H1 (cell line): ENCODE measurements at regions not wholly inside any gene's neighbourhood (a gene's known extent, or its start where the extent isn't known, plus 50 kb on each side); places are given as distances from the start of the nearest gene placed in this dataset.

ENCODE experiments used
- CTCF ChIA-PET: fragments of 300-600 bp; sonication (Branson Sonifier 250); formaldehyde crosslinking; loops from one replicate; lab custom pipeline; 2021; ENCODE audit not compliant: partially characterized antibody; lab: Charles Lee
- POLR2A ChIA-PET: fragments of 300-600 bp; sonication (Branson Sonifier 250); formaldehyde crosslinking; loops from one replicate; lab custom pipeline; 2021; ENCODE audit warnings: inconsistent platforms; ENCODE audit not compliant: partially characterized antibody; lab: Charles Lee
- DNase-seq, 2 experiments: peaks; one replicate each; pipeline versions ENCODE4 v3.0.0 to v3.0.0-alpha.2; 2010 to 2022; ENCODE audit warnings: low spot score in 2 of 2, low read depth in 1 of 2, mixed read lengths in 1 of 2
- FAIRE-seq: peaks from 2 replicates; lab custom pipeline; 2011; peaks lifted over from hg19 to GRCh38; lab: Jason Lieb, UNC
- H2AFZ ChIP-seq: 2 replicates; pipeline ENCODE4 v1.8.1; 2012; ENCODE audit warnings: low read length, inconsistent platforms
- H2AK5ac ChIP-seq: 2 replicates; pipeline ENCODE4 v1.6.1; 2013; ENCODE audit warnings: low read depth, low read length
- H2BK120ac ChIP-seq: replicated peaks from 2 replicates; pipeline ENCODE3; 2013; ENCODE audit warnings: low read depth, low read length, inconsistent platforms
- H2BK12ac ChIP-seq: 2 replicates; pipeline ENCODE4 v1.6.1; 2013; ENCODE audit warnings: low read depth, low read length
- H2BK15ac ChIP-seq: 2 replicates; pipeline ENCODE4 v1.6.1; 2013; ENCODE audit warnings: low read length
- H2BK20ac ChIP-seq: 2 replicates; pipeline ENCODE4 v1.6.1; 2013; ENCODE audit warnings: low read length
- H2BK5ac ChIP-seq: 2 replicates; pipeline ENCODE4 v1.6.1; 2013; ENCODE audit warnings: low read depth, low read length
- H3K14ac ChIP-seq: 2 replicates; pipeline ENCODE4 v1.6.1; 2013; ENCODE audit warnings: inconsistent platforms; ENCODE audit not compliant: insufficient read length
- H3K18ac ChIP-seq: 2 replicates; pipeline ENCODE4 v1.6.1; 2013; ENCODE audit warnings: low read length; ENCODE audit errors: extremely low read depth
- H3K23ac ChIP-seq: 2 replicates; pipeline ENCODE4 v1.6.1; 2013; ENCODE audit warnings: inconsistent platforms; ENCODE audit not compliant: insufficient read length
- H3K23me2 ChIP-seq: 2 replicates; pipeline ENCODE4 v1.6.1; 2013; ENCODE audit warnings: low read depth, low read length
- H3K27ac ChIP-seq: 2 replicates; pipeline ENCODE4 v1.6.1; 2011; ENCODE audit warnings: low read depth, low read length, inconsistent platforms
- H3K27me3 ChIP-seq, 4 experiments: replicated peaks in 1 of 4; 1 replicate in 1 of 4; 2 replicates in 3 of 4; pipeline versions ENCODE4 v1.6.1 to v1.8.1; 2011 to 2013; ENCODE audit warnings: low read length in 3 of 4, mild to moderate bottlenecking in 3 of 4, inconsistent platforms in 2 of 4, mixed read lengths in 2 of 4, moderate library complexity in 1 of 4; ENCODE audit not compliant: control insufficient read depth in 3 of 4, insufficient read depth in 3 of 4; ENCODE audit errors: extremely low read depth in 1 of 4
- H3K36me3 ChIP-seq, 4 experiments: 2 replicates each; pipeline versions ENCODE4 v1.6.1 to v1.8.1; 2011 to 2013; ENCODE audit warnings: mild to moderate bottlenecking in 4 of 4, low read length in 3 of 4, moderate library complexity in 2 of 4, control low read depth in 1 of 4, inconsistent platforms in 1 of 4; ENCODE audit not compliant: insufficient read depth in 4 of 4, control insufficient read depth in 2 of 4
- H3K4ac ChIP-seq: replicated peaks from 2 replicates; pipeline ENCODE3; 2013; ENCODE audit warnings: low read length, low read depth, mixed read lengths, inconsistent platforms; ENCODE audit not compliant: insufficient read length
- H3K4me1 ChIP-seq, 4 experiments: replicated peaks in 1 of 4; 1 replicate in 1 of 4; 2 replicates in 3 of 4; pipeline versions ENCODE4 v1.6.1 to v1.8.1; 2011 to 2013; ENCODE audit warnings: low read length in 3 of 4, inconsistent platforms in 2 of 4, mixed read lengths in 1 of 4; ENCODE audit not compliant: insufficient read depth in 4 of 4, control insufficient read depth in 3 of 4
- H3K4me2 ChIP-seq, 2 experiments: 2 replicates each; pipeline versions ENCODE4 v1.6.1 to v1.8.1; 2011 to 2013; ENCODE audit warnings: low read depth in 2 of 2, low read length in 2 of 2, control low read depth in 1 of 2, inconsistent platforms in 1 of 2, mild to moderate bottlenecking in 1 of 2; ENCODE audit not compliant: insufficient read depth in 1 of 2
- H3K4me3 ChIP-seq, 4 experiments: fragments of 200-600, 300-600 bp in 1 of 4; sonication (generic), shearing (Covaris generic), sonication (Bioruptor Twin) in 1 of 4; 2 replicates each; pipeline versions ENCODE4 v1.5.1 to v1.8.1; 2011 to 2016; ENCODE audit warnings: low read length in 4 of 4, low read depth in 3 of 4, control low read depth in 2 of 4, inconsistent platforms in 2 of 4, mild to moderate bottlenecking in 2 of 4, mixed read lengths in 1 of 4, moderate library complexity in 1 of 4; ENCODE audit not compliant: insufficient read depth in 2 of 4; ENCODE audit errors: extremely low read depth in 1 of 4
- H3K56ac ChIP-seq: replicated peaks from 2 replicates; pipeline ENCODE3; 2013; ENCODE audit warnings: low read depth, mild to moderate bottlenecking, mixed read lengths, low read length, inconsistent platforms; ENCODE audit not compliant: insufficient read length
- H3K79me1 ChIP-seq: 2 replicates; pipeline ENCODE4 v1.6.1; 2013; ENCODE audit warnings: low read depth, low read length, control low read depth
- H3K79me2 ChIP-seq, 2 experiments: 2 replicates each; pipeline versions ENCODE4 v1.6.1 to v1.8.1; 2012 to 2013; ENCODE audit warnings: low read length in 2 of 2, mild to moderate bottlenecking in 2 of 2, inconsistent platforms in 1 of 2; ENCODE audit not compliant: insufficient read depth in 2 of 2, control insufficient read depth in 1 of 2
- H3K9ac ChIP-seq, 4 experiments: replicated peaks in 1 of 4; 1 replicate in 1 of 4; 2 replicates in 3 of 4; pipeline versions ENCODE4 v1.6.1 to v1.8.1; 2011 to 2013; ENCODE audit warnings: low read depth in 3 of 4, low read length in 3 of 4, control low read depth in 2 of 4, mild to moderate bottlenecking in 2 of 4, moderate library complexity in 2 of 4, inconsistent platforms in 1 of 4; ENCODE audit errors: extremely low read depth in 1 of 4
- H3K9me3 ChIP-seq, 2 experiments: 2 replicates each; pipeline versions ENCODE4 v1.6.1 to v1.8.1; 2012 to 2013; ENCODE audit warnings: mild to moderate bottlenecking in 2 of 2, moderate library complexity in 2 of 2, control low read depth in 1 of 2, inconsistent platforms in 1 of 2, low read depth in 1 of 2, low read length in 1 of 2, mixed read lengths in 1 of 2; ENCODE audit not compliant: insufficient read depth in 2 of 2
- H4K20me1 ChIP-seq, 2 experiments: replicated peaks in 1 of 2; 2 replicates each; pipeline versions ENCODE3 to v1.8.1; 2011 to 2013; ENCODE audit warnings: inconsistent platforms in 2 of 2, low read length in 2 of 2, mild to moderate bottlenecking in 1 of 2; ENCODE audit not compliant: insufficient read depth in 2 of 2, control insufficient read depth in 1 of 2
- H4K5ac ChIP-seq: 2 replicates; pipeline ENCODE4 v1.6.1; 2013; ENCODE audit warnings: low read length, low read depth, mixed read lengths, inconsistent platforms; ENCODE audit not compliant: insufficient read length
- H4K8ac ChIP-seq: 2 replicates; pipeline ENCODE4 v1.8.0; 2013; ENCODE audit warnings: mild to moderate bottlenecking, moderate library complexity, low read length, inconsistent platforms; ENCODE audit not compliant: insufficient read depth; ENCODE audit errors: extremely low read depth
- H4K91ac ChIP-seq: replicated peaks from 2 replicates; pipeline ENCODE3; 2013; ENCODE audit warnings: low read length, mixed read lengths, inconsistent platforms; ENCODE audit not compliant: insufficient read length
- CBX8 ChIP-seq: fragments of 300-800, 300-1000 bp; sonication (generic); IDR thresholded peaks from 2 replicates; pipeline ENCODE4 v1.7.1; 2016; ENCODE audit warnings: low read depth, low read length, borderline replicate concordance
- NANOG ChIP-seq: IDR thresholded peaks from 2 replicates; pipeline ENCODE4 v1.6.1; 2011; ENCODE audit warnings: low read length, low read depth, mild to moderate bottlenecking, inconsistent platforms; ENCODE audit not compliant: insufficient read depth, poor library complexity, severe bottlenecking
- POLR2AphosphoS5 ChIP-seq: IDR thresholded peaks from 2 replicates; pipeline ENCODE4 v1.6.1; 2011; ENCODE audit warnings: low read depth, low read length
- RNF2 ChIP-seq: fragments of 200-900, 300-1000 bp; sonication (generic); IDR thresholded peaks from 2 replicates; pipeline ENCODE4 v1.7.1; 2016; ENCODE audit warnings: borderline replicate concordance, low read depth, mild to moderate bottlenecking, antibody characterized with exemption, low read length; ENCODE audit not compliant: poor library complexity, severe bottlenecking; ENCODE audit errors: missing control alignments
- SAP30 ChIP-seq: fragments of 300-600 bp; sonication (generic); IDR thresholded peaks from 2 replicates; pipeline ENCODE4 v1.7.1; 2012; ENCODE audit warnings: low read length, moderate library complexity, mild to moderate bottlenecking, inconsistent platforms; ENCODE audit not compliant: insufficient read depth, insufficient replicate concordance
- WGBS, 2 experiments: shearing (Covaris generic) in 1 of 2; methylation state at CpG; one replicate each; pipeline versions ENCODE4 v1.1.6 to v1.1.7; 2013 to 2015; ENCODE audit warnings: low lambda C conversion rate in 2 of 2, mixed read lengths in 2 of 2, inconsistent platforms in 1 of 2, low coverage in 1 of 2, missing lambda C conversion rate in 1 of 2; ENCODE audit not compliant: insufficient replicate concordance in 2 of 2, insufficient coverage in 1 of 2, insufficient read length in 1 of 2; ENCODE audit errors: extremely low coverage in 1 of 2, missing lambda C conversion rate in 1 of 2; 5-methylcytosine and 5-hydroxymethylcytosine counted together

GRCh38 chr11:121863126-121863525 lies 252.9 kb downstream of the BLID start:
- no peak overlapping the region for H2BK20ac ChIP-seq
- H4K91ac ChIP-seq, result no peak overlapping the region
- no peaks in the 10 kb centered on the region for H4K20me1 ChIP-seq
- CTCF ChIA-PET, result interaction anchor here (0.8 to 1.2 kb wide), 2 partner anchors 61 to 208 kb away, joined by 3 read pairs; no protein-coding TSS in a partner anchor
- no peak overlapping the region for H3K56ac ChIP-seq
- H3K4me2 ChIP-seq, result no peak overlapping the region
- H3K14ac ChIP-seq, result no peak overlapping the region
- H3K9me3 ChIP-seq, result no peaks in the 10 kb centered on the region; a peak in 1 of 4 replicates
- H2BK12ac ChIP-seq, result no peak overlapping the region
- no peak overlapping the region for H2AFZ ChIP-seq
- POLR2A ChIA-PET, result no interaction called here
- H3K27ac ChIP-seq, result no peak overlapping the region
- no peak overlapping the region for H2BK5ac ChIP-seq
- no peak overlapping the region for H2BK15ac ChIP-seq
- no peaks in the 10 kb centered on the region for H3K79me2 ChIP-seq
- no peaks in the 10 kb centered on the region for H3K79me1 ChIP-seq
- H2BK120ac ChIP-seq, result no peak overlapping the region
- H3K4me3 ChIP-seq, result no peak overlapping the region
- FAIRE-seq, result no peak
- H3K23me2 ChIP-seq, result no peaks in the 10 kb centered on the region
- H3K4ac ChIP-seq, result no peak overlapping the region
- DNase-seq, result no peak
- H4K8ac ChIP-seq, result no peak overlapping the region
- no peak overlapping the region for H3K18ac ChIP-seq
- H3K27me3 ChIP-seq, result peaks cover 0 to 1% (median 0%) of the 10 kb centered on the region in 4 experiments; a peak in 1 of 7 replicates
- no peak overlapping the region for H2AK5ac ChIP-seq
- H3K4me1 ChIP-seq, result no peaks in the 10 kb centered on the region
- 84% methylated on average over 4 of the region's 4 CpGs; no CpG with 5 or more reads in 1 of the 2 experiments for WGBS, 2 experiments
- H3K9ac ChIP-seq, result no peak overlapping the region
- no peak overlapping the region for H3K23ac ChIP-seq
- H3K36me3 ChIP-seq, result no peaks in the 10 kb centered on the region
- H4K5ac ChIP-seq, result no peak overlapping the region
- TF ChIP-seq RNF2 (no peak), SAP30 (no peak), CBX8 (no peak), POLR2AphosphoS5 (no peak), NANOG (no peak)
